H9 (cell line): ENCODE measurements at regions not wholly inside any gene's neighbourhood (a gene's known extent, or its start where the extent isn't known, plus 50 kb on each side); places are given as distances from the start of the nearest gene placed in this dataset.

Source experiments
- DNase-seq: peaks from one replicate; pipeline ENCODE4 v3.0.0-alpha.2; 2017
- H2AFZ ChIP-seq: one replicate; pipeline ENCODE4 v1.6.1; 2013; ENCODE audit warnings: mild to moderate bottlenecking, low read length, control low read depth, moderate library complexity
- H2AK5ac ChIP-seq: 2 replicates; pipeline ENCODE4 v1.6.1; 2013; ENCODE audit warnings: low read length, control low read depth, mixed read lengths; ENCODE audit not compliant: insufficient read length
- H2BK120ac ChIP-seq: one replicate; pipeline ENCODE4 v1.6.1; 2013; ENCODE audit warnings: low read depth, mild to moderate bottlenecking, low read length, control low read depth, inconsistent platforms; ENCODE audit not compliant: poor library complexity, severe bottlenecking
- H2BK12ac ChIP-seq: 2 replicates; pipeline ENCODE4 v1.6.1; 2013; ENCODE audit warnings: low read length, control low read depth, mixed read lengths, low read depth; ENCODE audit not compliant: insufficient read length
- H2BK15ac ChIP-seq: 2 replicates; pipeline ENCODE4 v1.6.1; 2013; ENCODE audit warnings: low read depth, low read length, control low read depth
- H2BK20ac ChIP-seq: one replicate; pipeline ENCODE4 v1.6.1; 2013; ENCODE audit warnings: low read depth, mild to moderate bottlenecking, low read length, control low read depth, inconsistent platforms; ENCODE audit not compliant: poor library complexity, severe bottlenecking
- H2BK5ac ChIP-seq: 2 replicates; pipeline ENCODE4 v1.6.1; 2013; ENCODE audit warnings: low read length, control low read depth, mixed read lengths; ENCODE audit not compliant: insufficient read length
- H3K14ac ChIP-seq: 2 replicates; pipeline ENCODE4 v1.6.1; 2013; ENCODE audit warnings: low read length, control low read depth; ENCODE audit not compliant: insufficient read depth
- H3K18ac ChIP-seq: 2 replicates; pipeline ENCODE4 v1.6.1; 2013; ENCODE audit warnings: low read depth, mild to moderate bottlenecking, mixed read lengths, low read length, control low read depth; ENCODE audit not compliant: insufficient read length
- H3K23ac ChIP-seq: 2 replicates; pipeline ENCODE4 v1.6.1; 2013; ENCODE audit warnings: low read length, control low read depth, mixed read lengths, low read depth; ENCODE audit not compliant: insufficient read length
- H3K23me2 ChIP-seq: 2 replicates; pipeline ENCODE4 v1.6.1; 2013; ENCODE audit warnings: low read depth, mild to moderate bottlenecking, mixed read lengths, low read length, control low read depth; ENCODE audit not compliant: insufficient read length, poor library complexity, severe bottlenecking
- H3K27ac ChIP-seq: 2 replicates; pipeline ENCODE4 v1.5.1; 2013; ENCODE audit warnings: low read length, control low read depth, mixed read lengths, low read depth; ENCODE audit not compliant: insufficient read length
- H3K27me3 ChIP-seq: 2 replicates; pipeline ENCODE4 v1.6.1; 2013; ENCODE audit warnings: low read length, control low read depth, inconsistent platforms; ENCODE audit not compliant: insufficient read depth
- H3K4ac ChIP-seq: 2 replicates; pipeline ENCODE4 v1.6.1; 2013; ENCODE audit warnings: low read depth, mild to moderate bottlenecking, control low read depth, inconsistent platforms, low read length, moderate library complexity
- H3K4me1 ChIP-seq: 2 replicates; pipeline ENCODE4 v1.6.1; 2013; ENCODE audit warnings: low read length, control low read depth, inconsistent platforms; ENCODE audit not compliant: insufficient read depth
- H3K4me2 ChIP-seq: 2 replicates; pipeline ENCODE4 v1.6.1; 2013; ENCODE audit warnings: low read length, control low read depth, mixed read lengths; ENCODE audit not compliant: insufficient read length, insufficient read depth
- H3K56ac ChIP-seq: 2 replicates; pipeline ENCODE4 v1.6.1; 2013; ENCODE audit warnings: low read depth, mild to moderate bottlenecking, mixed read lengths, low read length, control low read depth; ENCODE audit not compliant: insufficient read length
- H3K79me1 ChIP-seq: 2 replicates; pipeline ENCODE4 v1.6.1; 2013; ENCODE audit warnings: low read depth, mild to moderate bottlenecking, moderate library complexity, low read length, control low read depth, inconsistent platforms; ENCODE audit not compliant: insufficient read depth, poor library complexity, severe bottlenecking
- H3K79me2 ChIP-seq: 2 replicates; pipeline ENCODE4 v1.6.1; 2013; ENCODE audit warnings: low read length, control low read depth, inconsistent platforms; ENCODE audit not compliant: insufficient read depth
- H3K9ac ChIP-seq: 2 replicates; pipeline ENCODE4 v1.6.1; 2013; ENCODE audit warnings: low read length, control low read depth, mixed read lengths; ENCODE audit not compliant: insufficient read length; ENCODE audit errors: extremely low read depth
- H3K9me3 ChIP-seq: one replicate; pipeline ENCODE4 v1.6.1; 2013; ENCODE audit warnings: low read depth, low read length, inconsistent platforms; ENCODE audit not compliant: control insufficient read depth
- H3T11ph ChIP-seq: one replicate; pipeline ENCODE4 v1.6.1; 2013; ENCODE audit warnings: mild to moderate bottlenecking, low read length, control low read depth, inconsistent platforms
- H4K20me1 ChIP-seq: one replicate; pipeline ENCODE4 v1.6.1; 2013; ENCODE audit not compliant: control insufficient read depth, insufficient read length, insufficient read depth
- H4K5ac ChIP-seq: 2 replicates; pipeline ENCODE4 v1.6.1; 2013; ENCODE audit warnings: low read depth, mild to moderate bottlenecking, mixed read lengths, low read length, control low read depth; ENCODE audit not compliant: insufficient read length
- H4K8ac ChIP-seq: replicated peaks from 2 replicates; pipeline ENCODE4 v1.6.1; 2013; ENCODE audit warnings: low read length, control low read depth, mixed read lengths, low read depth; ENCODE audit not compliant: insufficient read length
- H4K91ac ChIP-seq: 2 replicates; pipeline ENCODE4 v1.6.1; 2013; ENCODE audit warnings: low read depth, mild to moderate bottlenecking, moderate library complexity, mixed read lengths, low read length, control low read depth; ENCODE audit not compliant: insufficient read length
- H3K27ac Mint-ChIP-seq, 3 experiments: 2 replicates in 2 of 3; 3 replicates in 1 of 3; pipeline ENCODE4 v1.8.0; 2020 to 2021; ENCODE audit warnings: mixed read lengths in 3 of 3, mild to moderate bottlenecking in 1 of 3, moderate library complexity in 1 of 3
- H3K27me3 Mint-ChIP-seq: 2 replicates; pipeline ENCODE4 v1.8.0; 2021; ENCODE audit warnings: low read depth, mild to moderate bottlenecking, moderate library complexity, mixed read lengths
- H3K36me3 Mint-ChIP-seq, 3 experiments: 2 replicates in 2 of 3; 3 replicates in 1 of 3; pipeline ENCODE4 v1.8.0; 2020 to 2021; ENCODE audit warnings: low read depth in 3 of 3, mixed read lengths in 3 of 3; ENCODE audit not compliant: insufficient read depth in 1 of 3
- H3K4me1 Mint-ChIP-seq, 2 experiments: 2 replicates each; pipeline ENCODE4 v1.8.0; 2020; ENCODE audit warnings: mixed read lengths in 2 of 2
- H3K4me3 Mint-ChIP-seq, 2 experiments: 2 replicates in 1 of 2; 3 replicates in 1 of 2; pipeline ENCODE4 v1.8.0; 2020 to 2021; ENCODE audit warnings: mild to moderate bottlenecking in 2 of 2, mixed read lengths in 2 of 2, moderate library complexity in 1 of 2
- H3K9me3 Mint-ChIP-seq, 2 experiments: 2 replicates in 1 of 2; 3 replicates in 1 of 2; pipeline ENCODE4 v1.8.0; 2020; ENCODE audit warnings: mild to moderate bottlenecking in 2 of 2, mixed read lengths in 2 of 2, moderate library complexity in 1 of 2
- WGBS: extraction: QIAGEN DNeasy Blood & Tissue Kit; methylation state at CpG from one replicate; pipeline ENCODE4 v1.1.7; 2013; ENCODE audit warnings: missing lambda C conversion rate, low lambda C conversion rate, mixed read lengths; ENCODE audit not compliant: insufficient read length; ENCODE audit errors: extremely low coverage; 5-methylcytosine and 5-hydroxymethylcytosine counted together
- TF ChIP-seq, protein P1 (sequence below): fragments of 200-600 bp; sonication (generic); conservative IDR thresholded peaks from 3 replicates; pipeline ENCODE4 v1.8.0; 2021; ENCODE audit warnings: antibody characterized with exemption, mild to moderate bottlenecking

DNA sequence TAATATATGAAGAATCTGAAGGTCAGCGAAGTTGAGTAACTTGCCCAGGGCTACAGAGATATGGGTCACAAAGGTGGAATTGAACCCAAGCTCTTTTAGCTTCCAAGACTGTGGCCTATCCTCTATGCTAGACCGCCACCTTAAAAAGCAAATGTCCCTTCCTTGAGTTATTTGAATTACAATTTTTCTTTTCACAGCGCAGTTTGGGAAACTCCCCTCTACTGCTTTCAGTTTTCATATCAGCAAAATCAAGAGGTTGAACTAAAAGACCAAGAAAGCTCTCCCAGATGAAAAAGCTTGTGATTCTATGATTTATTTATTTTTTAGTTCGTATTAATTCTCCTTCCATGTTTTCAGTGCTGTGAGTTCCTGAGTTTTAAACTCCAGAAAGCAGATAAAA, 174.5 kb upstream of the C1QTNF7 start:
- Mint-ChIP-seq H3K27ac (no peak overlapping the region), H3K4me3 (no peak overlapping the region), H3K9me3 (no peaks in the 10 kb centered on the region), H3K4me1 (peaks cover 13 to 17% of the 10 kb centered on the region in 2 experiments), H3K27me3 (0 out of 2 replicates have a peak, but pooled peaks cover 2% of the 10 kb centered on the region), H3K36me3 (no peaks in the 10 kb centered on the region)
- peaks cover 3% of the 10 kb centered on the region for H3K4me1 ChIP-seq
- H2AK5ac ChIP-seq, result no peak overlapping the region
- no peak overlapping the region for H4K91ac ChIP-seq
- H4K8ac ChIP-seq, result no peak overlapping the region
- H4K5ac ChIP-seq, result no peak overlapping the region
- H3T11ph ChIP-seq, result no peak overlapping the region
- H3K18ac ChIP-seq, result no peak overlapping the region
- H3K9ac ChIP-seq, result no peak overlapping the region
- H2BK5ac ChIP-seq, result no peak overlapping the region
- H2BK120ac ChIP-seq, result no peak overlapping the region
- no peak overlapping the region for H2AFZ ChIP-seq
- no peaks in the 10 kb centered on the region for H4K20me1 ChIP-seq
- TF ChIP-seq, protein P1, sequence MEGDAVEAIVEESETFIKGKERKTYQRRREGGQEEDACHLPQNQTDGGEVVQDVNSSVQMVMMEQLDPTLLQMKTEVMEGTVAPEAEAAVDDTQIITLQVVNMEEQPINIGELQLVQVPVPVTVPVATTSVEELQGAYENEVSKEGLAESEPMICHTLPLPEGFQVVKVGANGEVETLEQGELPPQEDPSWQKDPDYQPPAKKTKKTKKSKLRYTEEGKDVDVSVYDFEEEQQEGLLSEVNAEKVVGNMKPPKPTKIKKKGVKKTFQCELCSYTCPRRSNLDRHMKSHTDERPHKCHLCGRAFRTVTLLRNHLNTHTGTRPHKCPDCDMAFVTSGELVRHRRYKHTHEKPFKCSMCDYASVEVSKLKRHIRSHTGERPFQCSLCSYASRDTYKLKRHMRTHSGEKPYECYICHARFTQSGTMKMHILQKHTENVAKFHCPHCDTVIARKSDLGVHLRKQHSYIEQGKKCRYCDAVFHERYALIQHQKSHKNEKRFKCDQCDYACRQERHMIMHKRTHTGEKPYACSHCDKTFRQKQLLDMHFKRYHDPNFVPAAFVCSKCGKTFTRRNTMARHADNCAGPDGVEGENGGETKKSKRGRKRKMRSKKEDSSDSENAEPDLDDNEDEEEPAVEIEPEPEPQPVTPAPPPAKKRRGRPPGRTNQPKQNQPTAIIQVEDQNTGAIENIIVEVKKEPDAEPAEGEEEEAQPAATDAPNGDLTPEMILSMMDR, result no peak
- WGBS, result no CpG with 5 or more reads among the region's 4 CpGs
- H2BK20ac ChIP-seq, result no peak overlapping the region
- H2BK15ac ChIP-seq, result no peak overlapping the region
- H3K4ac ChIP-seq, result no peak overlapping the region
- H3K27ac ChIP-seq, result no peak overlapping the region
- H3K27me3 ChIP-seq, result no peaks in the 10 kb centered on the region
- no peak overlapping the region for H3K4me2 ChIP-seq
- H3K23me2 ChIP-seq, result no peaks in the 10 kb centered on the region
- H3K23ac ChIP-seq, result no peak overlapping the region
- no peak overlapping the region for H2BK12ac ChIP-seq
- no peaks in the 10 kb centered on the region for H3K79me2 ChIP-seq
- no peak for DNase-seq
- no peaks in the 10 kb centered on the region for H3K9me3 ChIP-seq
- H3K14ac ChIP-seq, result no peak overlapping the region
- H3K56ac ChIP-seq, result no peak overlapping the region
- no peaks in the 10 kb centered on the region for H3K79me1 ChIP-seq
